HG03571 (cell line): ENCODE measurements at regions not wholly inside any gene's neighbourhood (a gene's known extent, or its start where the extent isn't known, plus 50 kb on each side); places are given as distances from the start of the nearest gene placed in this dataset.

ENCODE experiments used
- ATAC-seq: cut with Tn5 transposase; IDR thresholded peaks from one replicate; pipeline ENCODE4 v1.9.1; 2021; ENCODE audit not compliant: unreplicated experiment

DNA sequence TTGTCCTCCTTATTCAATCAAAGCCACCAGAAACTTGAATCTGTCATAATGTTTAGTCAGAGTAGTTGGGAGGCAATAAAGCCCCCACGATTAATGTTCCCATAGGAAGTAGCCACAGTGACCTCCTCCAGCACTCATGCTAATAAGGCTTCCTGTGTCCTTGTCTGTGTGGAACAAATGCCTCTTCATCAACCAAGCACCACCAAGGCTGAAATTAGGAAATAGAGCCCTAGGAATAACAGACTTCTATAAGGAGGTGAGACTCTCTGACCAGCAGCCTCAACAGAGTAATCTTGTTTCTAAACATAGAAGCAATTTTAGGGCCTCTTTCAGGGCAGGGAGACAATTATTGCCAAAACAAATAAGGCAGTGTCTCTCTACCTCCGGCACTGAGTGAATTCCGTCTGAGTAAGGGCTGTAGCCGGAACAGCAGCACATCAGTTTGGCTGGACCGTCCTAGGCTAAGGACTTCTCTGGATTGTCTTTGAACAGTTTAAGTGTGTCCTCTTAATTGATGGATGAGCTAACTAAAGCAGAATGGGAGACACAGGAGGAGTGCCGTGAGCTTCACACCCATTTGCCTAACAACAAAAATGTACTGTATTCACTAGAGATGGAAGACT is 329.2 kb upstream of the HAND2 start:
- ATAC-seq, result no peak

DNA sequence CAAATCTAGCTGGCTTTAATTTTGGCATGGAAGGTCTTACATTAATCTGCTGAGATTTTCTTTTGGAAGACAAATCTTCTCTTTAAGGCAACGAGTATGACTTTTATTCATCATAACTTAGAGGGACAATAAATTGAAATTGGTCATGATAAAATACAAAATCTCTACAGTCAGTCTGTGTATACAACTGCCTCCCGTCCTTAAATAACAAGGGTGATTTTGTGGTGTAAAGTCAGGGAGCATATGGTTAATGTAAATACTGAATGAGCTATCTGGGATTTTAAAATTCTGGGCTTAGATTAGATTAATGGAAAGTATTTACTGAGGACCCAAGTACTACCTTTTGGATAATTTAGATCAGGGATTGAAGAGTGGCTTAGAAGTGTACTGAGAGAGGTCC is 328.4 kb upstream of the HAND2 start:
- ATAC-seq, result no peak

DNA sequence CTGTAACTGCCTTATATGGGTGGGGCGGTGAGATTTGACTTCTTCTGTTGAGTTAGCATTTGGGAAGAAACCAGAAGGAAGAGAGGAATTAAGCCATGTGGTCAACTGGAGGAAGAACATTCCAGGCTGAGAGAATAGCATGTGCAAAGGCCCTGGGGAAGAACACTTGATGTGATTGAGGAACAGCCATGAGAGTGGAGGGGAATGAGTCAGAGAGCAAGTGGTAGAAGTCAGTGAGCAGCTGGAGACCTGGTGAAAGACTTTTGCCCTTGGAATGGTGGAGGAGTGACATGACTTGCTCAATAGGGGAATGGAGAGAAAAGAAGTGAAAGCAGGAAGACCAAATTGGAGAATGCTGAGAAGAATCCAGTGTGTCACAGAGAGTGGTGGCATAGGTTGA is 327.8 kb upstream of the HAND2 start:
- no peak for ATAC-seq

DNA sequence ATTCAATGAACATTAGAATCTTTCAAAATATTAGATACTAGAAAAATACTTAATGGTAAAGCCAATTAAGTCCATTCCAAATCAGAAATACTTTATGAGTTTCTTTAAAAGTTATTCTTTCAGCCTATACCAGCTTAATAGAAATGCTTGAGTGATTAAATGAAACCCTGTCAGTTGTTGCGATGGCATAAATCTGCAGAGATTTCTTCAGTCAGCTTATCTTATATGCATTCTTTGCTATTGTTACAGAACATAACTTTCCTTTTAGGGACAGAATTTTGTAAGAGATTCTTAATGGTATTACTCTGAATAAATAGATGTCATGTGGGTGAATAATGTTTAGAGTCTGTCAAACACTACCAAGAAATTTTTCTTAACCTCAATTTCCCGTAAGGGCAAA is 325.0 kb upstream of the HAND2 start:
- ATAC-seq, result no peak

DNA sequence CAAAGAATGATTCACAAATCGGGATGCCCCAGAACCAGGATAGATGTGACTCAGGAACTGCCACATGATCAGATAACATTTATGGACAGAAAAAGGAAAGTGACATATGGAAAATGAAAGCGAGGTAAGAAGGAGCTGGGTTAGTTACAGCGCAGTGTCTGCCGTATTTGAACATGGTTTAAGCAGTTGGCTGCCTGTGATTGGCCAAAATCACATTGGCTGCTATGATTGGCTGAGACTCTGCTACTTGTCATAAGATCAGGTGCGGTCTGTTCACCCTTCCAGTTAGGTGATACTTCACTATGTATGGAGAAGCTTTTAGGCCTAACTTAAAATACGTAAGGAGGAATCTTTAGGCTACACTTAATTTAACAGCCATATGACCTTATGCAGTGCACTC is 322.7 kb upstream of the HAND2 start:
- ATAC-seq, result no peak

DNA sequence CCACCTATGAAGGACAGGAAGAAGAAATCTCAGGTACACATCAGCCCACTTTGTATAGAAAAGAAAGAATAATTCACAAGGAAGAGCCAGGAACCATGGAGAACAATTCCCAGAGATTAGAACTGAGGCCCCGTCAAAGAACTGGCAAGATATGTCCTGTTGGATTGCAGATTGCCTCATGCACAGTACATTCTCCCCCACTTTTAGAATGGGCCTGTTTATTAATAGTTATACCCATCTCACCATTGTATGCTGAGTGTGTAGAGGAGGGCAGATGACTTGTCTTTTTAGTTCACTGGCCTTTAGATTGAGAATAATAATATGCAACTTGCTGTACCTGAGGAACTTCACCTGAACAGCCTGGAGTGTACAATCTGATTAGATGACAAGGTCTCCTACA is 315.6 kb upstream of the HAND2 start:
- ATAC-seq, result no peak

DNA sequence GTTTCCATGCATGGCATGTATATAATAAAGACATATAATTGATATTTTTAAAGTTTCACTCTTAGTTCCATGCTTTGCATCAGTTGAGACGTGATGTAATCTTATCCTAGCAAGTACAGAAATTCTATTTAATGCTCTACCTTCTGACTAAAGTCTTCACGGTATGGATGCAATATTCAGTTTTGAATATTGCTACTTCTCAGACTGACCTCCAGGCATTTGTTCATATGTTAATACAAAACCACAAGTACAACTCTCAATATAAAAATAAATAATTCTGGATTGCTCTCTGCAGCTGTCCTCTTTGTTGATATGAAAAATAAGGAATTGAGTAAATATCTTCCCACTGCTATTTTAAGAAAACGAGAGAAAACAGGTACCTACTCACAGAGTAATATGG is 309.8 kb upstream of the HAND2 start:
- ATAC-seq, result no peak

DNA sequence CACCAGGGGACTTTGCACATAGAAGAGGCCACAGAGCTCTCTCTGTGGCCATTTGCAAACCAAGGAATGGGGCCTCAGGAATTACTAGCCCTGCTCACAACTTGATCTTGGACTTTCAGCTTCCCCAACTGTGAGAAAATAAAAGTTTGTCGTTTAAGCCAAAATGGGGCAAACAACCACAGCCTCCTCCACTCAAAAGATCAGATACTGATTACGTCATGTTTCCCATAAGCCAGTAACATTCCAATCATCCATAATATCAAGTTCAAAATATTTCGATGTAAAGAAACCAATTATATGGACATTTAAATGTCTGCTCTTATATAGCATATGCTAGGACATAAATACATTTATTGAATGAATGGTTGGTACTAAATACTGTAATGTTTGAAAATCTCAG is 307.5 kb upstream of the HAND2 start:
- no peak for ATAC-seq

DNA sequence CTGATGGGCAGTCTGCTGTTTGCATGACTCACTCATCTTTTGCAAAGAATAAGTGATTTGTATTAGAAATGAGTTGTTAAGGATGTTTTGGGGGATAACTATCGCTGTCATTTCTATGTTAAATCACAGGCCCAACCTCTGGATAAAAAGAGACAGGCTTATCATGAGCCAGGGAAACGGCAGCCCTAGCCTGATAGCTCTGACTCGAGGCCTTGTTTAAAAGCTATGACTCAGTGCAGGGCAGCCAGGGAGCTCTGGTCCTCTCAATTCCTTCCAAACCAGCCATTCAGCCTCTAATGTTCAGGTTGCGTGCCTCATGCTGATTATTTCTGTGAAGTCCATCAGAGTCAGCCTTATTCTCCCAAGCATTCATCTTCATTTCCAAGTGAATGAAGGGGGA is 305.9 kb upstream of the HAND2 start:
- no peak for ATAC-seq

DNA sequence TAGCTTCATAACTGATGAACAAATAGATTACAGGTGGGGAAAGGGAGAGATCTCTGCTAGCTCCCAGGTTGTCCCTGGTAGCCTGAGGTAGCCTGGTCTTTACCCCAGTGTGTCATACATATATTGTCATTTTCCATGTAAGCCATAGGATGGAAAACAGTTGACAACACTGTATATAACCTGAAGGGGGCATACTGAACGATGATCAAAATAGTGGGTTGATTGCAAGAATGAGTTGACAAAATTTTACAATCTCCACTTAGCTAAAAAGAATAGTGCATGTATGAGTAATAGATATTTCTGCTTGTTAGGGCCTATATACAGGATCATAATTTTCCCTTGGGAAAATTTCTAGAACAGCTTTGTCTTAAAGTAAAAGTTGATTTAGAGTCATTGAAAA is 304.1 kb upstream of the HAND2 start:
- ATAC-seq, result no peak

DNA sequence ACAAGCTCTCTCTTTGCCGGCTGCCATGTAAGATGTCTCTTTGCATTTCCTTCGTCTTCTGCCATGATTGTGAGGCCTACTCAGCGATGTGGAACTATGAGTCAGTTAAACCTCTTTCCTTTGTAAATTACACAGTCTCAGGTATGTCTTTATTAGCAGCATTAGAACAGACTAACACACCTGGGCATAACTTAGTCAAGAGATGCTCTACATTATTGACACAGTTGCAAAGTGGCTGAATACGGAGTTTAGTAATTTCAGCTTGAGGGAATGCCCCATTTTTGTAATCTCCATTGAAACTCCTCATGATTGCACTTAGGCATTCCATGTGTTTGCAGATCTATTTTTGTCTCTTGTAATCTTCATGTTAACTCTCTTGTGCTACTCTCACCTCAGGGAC is 299.5 kb upstream of the HAND2 start:
- no peak for ATAC-seq

DNA sequence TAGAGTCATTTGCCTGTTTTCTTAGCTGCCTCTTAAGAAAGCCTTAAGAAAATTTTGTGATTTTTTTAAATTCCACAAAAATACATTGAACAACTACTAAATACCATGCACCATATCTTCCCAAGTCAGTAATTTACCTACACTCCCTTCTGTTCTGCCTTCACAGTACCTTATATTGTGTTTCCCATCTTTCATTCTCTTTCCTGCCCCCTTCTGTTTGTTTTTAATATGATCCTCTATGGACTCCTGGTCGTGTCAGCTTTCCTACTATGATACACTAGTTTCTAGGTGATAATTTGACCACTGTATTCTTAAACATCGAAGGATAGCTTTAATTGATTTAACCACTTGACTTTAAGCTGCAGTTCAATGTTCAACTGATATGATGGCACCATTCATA is 297.7 kb upstream of the HAND2 start:
- no peak for ATAC-seq

DNA sequence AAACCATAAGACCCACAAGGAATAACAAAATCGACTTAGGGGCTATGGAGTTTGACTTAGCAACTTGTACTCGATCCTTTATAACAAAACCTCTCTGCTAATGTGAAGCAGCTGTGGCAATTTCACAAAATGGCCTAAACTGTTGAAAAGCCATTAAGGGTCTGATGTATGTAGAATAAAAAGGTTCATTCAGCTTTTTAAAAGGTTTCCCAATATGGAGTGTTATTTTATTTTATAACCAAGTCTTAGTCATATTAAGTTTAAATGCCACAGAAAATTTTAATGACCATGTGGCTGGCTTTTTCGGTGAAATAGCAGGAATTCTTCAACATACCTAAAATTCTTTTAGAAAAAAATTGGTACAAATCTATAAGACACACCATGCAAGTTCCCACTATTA is 291.8 kb upstream of the HAND2 start:
- no peak for ATAC-seq

DNA sequence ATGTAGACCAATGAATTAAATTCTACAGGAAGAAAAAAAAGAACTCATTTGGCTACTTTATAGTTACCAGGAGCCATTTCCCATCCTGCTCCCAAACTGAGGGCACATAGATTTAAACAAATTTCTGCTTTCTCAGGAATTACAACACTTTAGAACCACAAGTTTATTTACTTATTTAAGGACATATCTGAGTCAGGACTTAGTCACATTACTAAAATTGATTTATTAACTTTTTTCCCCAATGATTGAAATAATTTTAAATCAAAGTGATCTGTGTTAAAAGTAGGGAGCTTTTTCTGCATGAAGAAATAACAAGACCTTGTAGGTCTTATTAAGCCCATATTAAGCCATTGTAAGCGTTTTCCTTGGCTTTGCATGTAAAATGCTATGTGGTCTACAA is 291.0 kb upstream of the HAND2 start:
- no peak for ATAC-seq

DNA sequence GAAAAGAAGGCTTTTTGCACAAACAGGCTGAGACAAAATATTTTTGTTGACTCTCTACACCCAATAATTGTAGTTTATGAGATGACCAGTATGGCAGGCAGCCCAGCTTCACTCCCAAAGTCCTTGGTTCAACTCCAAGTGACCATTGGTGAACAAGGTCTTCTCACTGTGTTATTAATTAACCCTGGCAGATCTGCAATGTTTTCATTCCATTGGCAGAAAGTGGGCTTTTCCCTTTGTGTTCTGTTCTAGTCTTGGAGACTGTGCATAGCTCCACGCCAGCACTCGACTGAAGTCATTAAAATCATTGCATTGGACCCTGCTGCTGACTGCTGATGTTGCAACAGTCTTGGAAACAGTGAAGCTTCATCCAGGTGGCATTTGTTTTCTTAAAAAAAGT is 277.3 kb upstream of the HAND2 start:
- no peak for ATAC-seq

DNA sequence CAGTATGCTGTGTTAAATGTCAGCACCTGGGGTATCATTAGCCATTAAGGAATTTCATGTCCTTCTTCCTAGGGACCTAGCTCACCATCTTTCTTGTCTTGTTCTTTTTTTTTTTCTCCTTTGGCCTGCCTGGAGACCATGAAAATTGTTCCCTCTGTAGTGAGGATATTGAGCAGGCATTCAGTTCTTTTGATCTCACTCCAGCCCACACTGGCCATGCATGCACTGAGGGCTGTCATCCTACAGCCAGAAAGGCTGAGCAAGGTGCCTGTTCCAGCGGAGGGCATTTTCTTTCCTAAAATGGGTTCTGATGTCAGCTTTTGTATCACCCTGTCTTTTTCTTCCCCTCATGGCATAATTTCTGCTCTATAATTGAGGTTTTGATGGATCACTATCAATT is 275.9 kb upstream of the HAND2 start:
- no peak for ATAC-seq

DNA sequence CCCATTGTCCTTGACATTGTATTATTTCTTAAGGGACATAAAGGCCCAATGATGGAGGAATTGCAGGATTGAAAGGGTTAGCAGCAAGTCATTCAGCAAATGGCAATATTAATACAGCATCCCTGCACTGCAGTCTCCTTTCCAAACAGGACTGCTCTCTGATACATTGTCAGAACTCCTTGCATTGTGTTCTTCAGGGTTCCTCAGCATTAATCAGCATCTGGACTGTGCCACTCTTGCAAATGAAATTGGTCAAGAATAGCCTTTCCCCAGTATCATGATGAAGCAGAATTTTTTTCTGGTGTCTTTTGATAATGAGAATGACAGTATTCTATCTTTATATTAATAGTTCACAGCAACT is 272.6 kb upstream of the HAND2 start:
- no peak for ATAC-seq

DNA sequence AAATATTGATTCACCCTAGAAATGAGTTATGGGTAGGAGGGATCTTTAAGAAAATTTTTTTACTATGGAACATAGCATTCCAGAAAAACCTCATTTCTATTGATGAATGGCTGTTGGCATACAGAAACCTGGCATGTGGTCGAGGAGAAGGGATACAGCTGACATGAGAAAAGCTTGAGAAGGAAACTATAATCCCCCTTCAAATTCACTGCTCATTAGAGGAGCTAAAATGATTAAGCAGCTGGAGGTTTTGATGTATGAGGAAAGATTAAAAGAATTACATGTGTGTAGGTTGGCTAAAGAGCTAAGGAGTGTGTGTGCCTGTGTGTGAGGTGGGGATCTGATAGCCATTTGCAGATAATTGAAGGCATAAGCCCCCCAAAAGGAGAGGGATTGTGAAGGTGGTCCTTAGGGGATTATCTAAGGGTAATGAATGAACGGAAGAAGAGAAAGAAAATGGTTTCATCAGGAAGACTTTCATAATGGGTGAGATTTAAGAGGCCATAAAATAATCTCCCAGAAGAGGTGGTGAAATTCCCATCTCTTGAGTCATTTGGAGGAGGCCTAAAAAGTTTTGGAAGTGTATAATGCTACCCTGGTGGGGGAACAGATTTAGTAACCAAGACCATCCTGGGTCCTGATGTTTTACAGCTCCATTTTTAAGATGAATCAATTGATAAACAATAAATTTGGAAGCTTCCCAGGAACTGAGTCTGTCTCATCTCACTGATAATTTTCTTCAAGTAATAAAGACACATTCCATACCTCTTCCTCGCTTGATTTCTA is 272.0 kb upstream of the HAND2 start:
- no peak for ATAC-seq

DNA sequence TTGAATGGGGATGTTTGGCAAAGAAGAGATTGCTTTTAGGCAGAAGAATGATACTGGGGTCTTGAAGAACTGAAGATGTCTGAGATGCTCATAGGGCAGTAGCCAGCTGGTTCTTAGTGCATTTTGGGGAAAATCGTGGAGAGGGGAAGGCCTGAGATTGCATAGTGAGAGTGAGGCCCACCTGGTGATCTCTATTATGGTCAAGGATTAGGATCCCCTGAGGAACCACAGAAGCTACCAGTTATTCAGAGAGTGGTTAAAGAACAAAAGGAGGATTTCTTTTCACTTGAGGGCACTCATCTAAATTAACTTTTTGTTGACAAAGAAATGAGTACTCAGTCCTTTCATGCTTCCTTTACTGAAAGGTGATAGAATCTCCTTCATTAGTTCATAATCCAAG is 271.3 kb upstream of the HAND2 start:
- no peak for ATAC-seq

DNA sequence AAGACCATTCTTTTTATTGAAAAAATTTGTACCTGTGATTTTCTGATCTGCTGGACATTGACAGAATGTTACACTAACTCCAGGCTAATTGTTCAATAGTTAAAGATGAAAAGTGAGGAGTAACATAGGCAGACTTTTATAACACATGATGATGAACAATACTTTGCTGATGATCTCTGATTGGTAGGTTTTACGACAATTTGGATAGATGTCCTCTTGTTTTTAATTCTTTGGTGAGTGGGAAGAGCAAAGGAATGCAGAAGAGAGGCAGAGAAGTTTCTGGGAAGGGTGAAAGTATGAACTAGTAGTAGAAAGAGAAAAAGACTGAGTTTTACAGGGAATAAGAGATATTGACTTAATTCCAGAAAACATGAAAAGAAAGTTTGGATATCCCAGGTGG is 267.3 kb upstream of the HAND2 start:
- no peak for ATAC-seq

DNA sequence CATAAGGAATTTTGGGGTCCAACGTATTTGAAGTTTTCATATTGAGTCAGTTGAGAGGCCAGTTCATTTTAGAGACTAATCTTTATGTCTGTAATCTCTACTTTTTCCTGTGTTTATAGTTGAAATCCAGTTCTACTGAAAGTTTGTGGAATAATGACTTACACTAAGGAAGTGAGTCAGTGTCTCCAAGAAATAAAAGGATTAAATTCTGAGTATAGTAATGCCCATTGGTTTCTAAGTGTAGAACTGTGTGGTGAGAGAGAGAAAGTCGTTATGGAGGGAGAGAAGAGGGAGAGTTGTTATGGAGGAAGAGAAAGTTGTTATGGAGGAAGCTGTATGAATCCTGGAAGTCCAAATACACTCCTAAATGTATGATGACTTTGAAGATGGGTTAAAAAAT is 264.6 kb upstream of the HAND2 start:
- ATAC-seq, result no peak

DNA sequence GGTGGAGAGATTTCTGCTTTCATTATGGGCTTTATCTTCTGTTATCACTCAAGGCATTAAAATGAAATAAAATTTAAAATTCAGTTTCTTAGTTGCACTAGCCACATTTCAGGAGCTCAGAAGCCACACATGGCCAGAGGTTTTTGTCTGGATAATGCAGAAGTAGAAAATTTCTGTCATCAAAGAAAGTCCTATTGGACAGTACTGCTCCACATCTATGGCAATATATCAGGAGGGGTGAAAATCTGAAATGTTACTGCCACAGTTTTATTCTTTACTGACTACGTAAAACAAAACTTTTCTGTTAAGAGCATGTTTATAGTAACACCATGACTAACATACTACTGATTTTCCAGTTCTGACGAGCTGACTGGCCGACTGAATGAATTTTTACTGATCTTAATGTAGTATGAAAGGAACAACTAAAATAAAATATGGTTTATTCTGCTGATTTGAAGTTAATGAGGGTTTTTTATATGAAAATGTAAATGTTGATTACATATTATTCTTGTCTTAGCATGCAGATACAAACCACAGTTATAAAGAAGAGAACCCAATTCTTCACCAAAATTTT is 264.0 kb upstream of the HAND2 start:
- ATAC-seq, result no peak

DNA sequence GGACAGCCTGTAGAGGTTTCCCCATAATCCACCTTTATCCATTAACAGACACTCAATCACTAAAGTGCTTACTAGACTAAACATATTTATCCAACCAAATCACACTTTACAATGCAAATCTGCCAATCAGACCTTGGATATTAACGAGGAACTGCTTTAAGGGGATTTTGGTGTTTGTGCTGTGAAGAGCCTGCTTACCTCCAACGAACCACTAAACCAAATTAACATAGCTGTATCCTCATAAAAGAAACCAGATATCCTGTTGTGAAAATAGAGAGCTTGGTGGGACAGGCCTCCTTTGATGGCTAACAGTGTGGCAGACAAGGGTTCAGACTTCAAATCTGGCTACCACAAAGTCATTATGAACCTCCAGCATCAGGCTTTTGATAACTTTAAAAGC is 252.6 kb upstream of the HAND2 start:
- no peak for ATAC-seq
